Esophagus squamous epithelium (tissue), 5 donors: ENCODE measurements at regions not wholly inside any gene's neighbourhood (a gene's known extent, or its start where the extent isn't known, plus 50 kb on each side); places are given as distances from the start of the nearest gene placed in this dataset.

Experiments used
- DNase-seq: peaks from one replicate; lab custom pipeline; 2025; lab: John Stamatoyannopoulos, UW
- H3K27ac ChIP-seq, 4 donors: fragments of 200-600 bp; sonication (generic); one replicate each; pipeline ENCODE4 v1.5.1; 2016 to 2019; ENCODE audit warnings: mild to moderate bottlenecking in 1 of 4
- H3K27me3 ChIP-seq, 4 donors: fragments of 200-600 bp; sonication (generic); 1 replicate in 3 of 4; 2 replicates in 1 of 4; pipeline versions ENCODE4 v1.5.1 to v1.6.0; 2017 to 2021; ENCODE audit warnings: antibody characterized with exemption in 1 of 4
- H3K36me3 ChIP-seq, 3 donors: fragments of 200-600 bp; sonication (generic); one replicate each; pipeline ENCODE4 v1.5.1; 2016 to 2019
- H3K4me1 ChIP-seq, 3 donors: fragments of 200-600 bp; sonication (generic); one replicate each; pipeline ENCODE4 v1.5.1; 2017 to 2019
- H3K4me3 ChIP-seq, 4 donors: fragments of 200-600 bp; sonication (generic); 1 replicate in 3 of 4; 2 replicates in 1 of 4; pipeline ENCODE4 v1.5.1; 2016 to 2019; ENCODE audit warnings: mild to moderate bottlenecking in 2 of 4, moderate library complexity in 1 of 4
- H3K9me3 ChIP-seq, 3 donors: fragments of 200-600 bp; sonication (generic); one replicate each; pipeline ENCODE4 v1.5.1; 2016 to 2019
- POLR2A ChIP-seq, 4 donors: fragments of 450-650 bp; IDR thresholded peaks; one replicate each; pipeline ENCODE4 v1.6.1; 2017; ENCODE audit warnings: antibody characterized with exemption in 4 of 4, mild to moderate bottlenecking in 4 of 4, moderate library complexity in 3 of 4
- WGBS, 2 donors: methylation state at CpG; one replicate each; pipeline ENCODE4 v1.1.5; 2018; 5-methylcytosine and 5-hydroxymethylcytosine counted together
- intact Hi-C: fragments of 100-400 bp; cut with DNase I; formaldehyde crosslinking; loops from one replicate; pipeline ENCODE4 v1.15.0; 2022
- TF ChIP-seq, protein P1 (sequence below), 6 experiments: fragments of 450-650 bp in 4 of 6; fragments of 200-600 bp in 2 of 6; sonication (generic) in 2 of 6; IDR thresholded peaks; one replicate each; pipeline ENCODE4 v1.5.1; 2016 to 2019; ENCODE audit warnings: antibody characterized with exemption in 6 of 6, mild to moderate bottlenecking in 4 of 6, moderate library complexity in 4 of 6
- donor health status: DM: yes; HTN: yes; CAD: no.

DNA sequence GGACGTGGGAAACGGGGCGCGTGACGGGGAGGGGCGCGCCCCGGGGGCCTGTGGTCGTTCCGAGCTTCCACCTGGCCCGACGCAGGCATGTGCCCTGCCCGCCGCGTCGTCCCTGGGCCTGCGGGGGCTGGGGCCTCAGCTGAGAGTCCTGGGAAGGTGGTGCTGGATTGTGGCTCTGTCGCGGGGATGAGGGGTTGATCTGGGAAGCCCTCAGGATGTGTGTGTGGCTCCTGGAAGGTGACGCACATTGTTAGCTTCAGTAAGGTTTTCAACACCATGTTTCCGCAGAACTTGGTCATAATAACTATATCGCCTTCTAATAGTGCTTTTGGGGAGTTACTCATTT lies 589.1 kb downstream of the MTRR start:
- intact Hi-C loops: no loop called here
- H3K27me3 ChIP-seq: no peaks in the 10 kb centered on the region
- no peaks in the 10 kb centered on the region for H3K9me3 ChIP-seq
- H3K36me3 ChIP-seq: peaks cover 0 to 17% (median 0%) of the 10 kb centered on the region in 3 donors
- TF ChIP-seq, protein P1, sequence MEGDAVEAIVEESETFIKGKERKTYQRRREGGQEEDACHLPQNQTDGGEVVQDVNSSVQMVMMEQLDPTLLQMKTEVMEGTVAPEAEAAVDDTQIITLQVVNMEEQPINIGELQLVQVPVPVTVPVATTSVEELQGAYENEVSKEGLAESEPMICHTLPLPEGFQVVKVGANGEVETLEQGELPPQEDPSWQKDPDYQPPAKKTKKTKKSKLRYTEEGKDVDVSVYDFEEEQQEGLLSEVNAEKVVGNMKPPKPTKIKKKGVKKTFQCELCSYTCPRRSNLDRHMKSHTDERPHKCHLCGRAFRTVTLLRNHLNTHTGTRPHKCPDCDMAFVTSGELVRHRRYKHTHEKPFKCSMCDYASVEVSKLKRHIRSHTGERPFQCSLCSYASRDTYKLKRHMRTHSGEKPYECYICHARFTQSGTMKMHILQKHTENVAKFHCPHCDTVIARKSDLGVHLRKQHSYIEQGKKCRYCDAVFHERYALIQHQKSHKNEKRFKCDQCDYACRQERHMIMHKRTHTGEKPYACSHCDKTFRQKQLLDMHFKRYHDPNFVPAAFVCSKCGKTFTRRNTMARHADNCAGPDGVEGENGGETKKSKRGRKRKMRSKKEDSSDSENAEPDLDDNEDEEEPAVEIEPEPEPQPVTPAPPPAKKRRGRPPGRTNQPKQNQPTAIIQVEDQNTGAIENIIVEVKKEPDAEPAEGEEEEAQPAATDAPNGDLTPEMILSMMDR (IDR thresholded peaks at IDR 0.05): no peak
- TF ChIP-seq POLR2A (IDR thresholded peaks at IDR 0.05): no peak
- H3K27ac ChIP-seq: peak overlapping the region; percentile 76 to 90 (median 86)
- DNase-seq: no peak
- peak overlapping the region; percentile 74 to 86 (median 79) for H3K4me3 ChIP-seq
- 43 to 82% methylated on average over 3 to 5 of the region's 22 CpGs for WGBS, 2 donors
- peaks cover 0 to 18% (median 3%) of the 10 kb centered on the region in 3 donors for H3K4me1 ChIP-seq

DNA sequence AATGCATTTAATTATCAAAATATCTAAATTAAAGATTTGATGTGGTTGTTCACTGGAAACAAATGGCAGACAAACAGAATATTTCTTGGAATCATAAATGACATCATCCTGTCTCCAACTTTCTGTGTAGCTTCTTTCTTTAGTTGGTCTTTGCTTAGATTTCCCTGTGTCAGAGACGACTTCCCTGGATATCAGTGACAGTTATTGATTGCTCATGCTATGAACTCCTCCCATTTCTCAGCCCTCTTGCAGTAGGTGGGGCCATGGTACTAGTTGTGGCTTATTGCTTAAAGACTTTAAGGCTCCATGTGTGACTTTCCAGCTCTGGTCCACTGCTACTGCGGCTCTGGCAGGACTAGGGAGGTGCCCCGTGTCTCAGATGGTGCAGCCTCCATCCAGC lies 592.6 kb downstream of the MTRR start:
- intact Hi-C loops: no loop called here
- Histone ChIP-seq H3K27ac (no peak overlapping the region), H3K27me3 (no peaks in the 10 kb centered on the region), H3K9me3 (no peaks in the 10 kb centered on the region), H3K4me3 (no peak overlapping the region), H3K4me1 (peaks cover 0 to 18% (median 3%) of the 10 kb centered on the region in 3 donors), H3K36me3 (peaks cover 0 to 17% (median 0%) of the 10 kb centered on the region in 3 donors)
- DNase-seq: no peak
- TF ChIP-seq, protein P1 (IDR thresholded peaks at IDR 0.05): no peak
- TF ChIP-seq POLR2A (IDR thresholded peaks at IDR 0.05): no peak
- 52 to 60% methylated on average over 3 of the region's 3 CpGs for WGBS, 2 donors

DNA sequence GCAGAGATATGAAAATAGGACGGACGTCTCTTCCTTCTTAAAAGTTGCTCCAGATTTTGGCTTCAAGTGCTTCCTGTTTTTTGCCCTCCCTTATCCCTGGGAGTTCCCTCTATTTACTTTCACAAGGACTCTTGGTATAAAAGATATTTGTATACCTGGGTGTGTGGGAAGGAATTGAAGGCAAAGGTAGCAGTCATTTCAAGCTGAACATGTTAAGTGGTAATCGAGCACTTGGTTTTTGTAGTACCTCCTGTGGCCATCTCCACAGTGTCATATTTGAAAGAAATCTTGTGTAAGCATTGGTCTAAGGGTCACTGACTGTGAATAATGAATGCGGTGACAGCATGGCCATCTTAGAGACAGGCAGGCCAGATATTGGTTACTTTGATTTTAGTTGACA lies 593.6 kb downstream of the MTRR start:
- no peaks in the 10 kb centered on the region for H3K9me3 ChIP-seq
- H3K27me3 ChIP-seq: no peaks in the 10 kb centered on the region
- H3K27ac ChIP-seq: no peak overlapping the region
- intact Hi-C loops: no loop called here
- WGBS, 2 donors: 48 to 75% methylated on average over 4 of the region's 4 CpGs
- H3K36me3 ChIP-seq: peaks cover 0 to 17% (median 0%) of the 10 kb centered on the region in 3 donors
- peaks cover 0 to 12% (median 0%) of the 10 kb centered on the region in 3 donors for H3K4me1 ChIP-seq
- TF ChIP-seq POLR2A (IDR thresholded peaks at IDR 0.05): no peak
- TF ChIP-seq, protein P1 (IDR thresholded peaks at IDR 0.05): no peak
- DNase-seq: no peak
- H3K4me3 ChIP-seq: no peak overlapping the region

DNA sequence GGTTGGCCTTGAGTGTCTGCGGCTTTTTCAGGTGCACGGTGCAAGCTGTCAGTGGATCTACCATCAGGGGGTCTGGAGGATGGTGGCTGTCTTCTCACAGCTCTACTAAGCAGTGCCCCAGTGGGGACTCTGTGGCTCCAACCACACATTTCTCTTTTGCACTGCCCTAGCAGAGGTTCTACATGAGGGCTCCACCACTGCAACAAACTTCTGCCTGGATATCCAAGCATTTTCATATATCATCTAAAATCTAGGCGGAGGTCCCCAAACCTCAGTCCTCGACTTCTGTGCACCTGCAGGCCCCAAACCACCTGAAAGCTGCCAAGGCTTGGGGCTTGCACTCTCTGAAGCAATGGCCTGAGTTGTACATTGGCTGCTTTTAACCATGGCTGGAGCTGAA lies 601.5 kb downstream of the MTRR start:
- Histone ChIP-seq H3K36me3 (no peaks in the 10 kb centered on the region), H3K27me3 (no peaks in the 10 kb centered on the region), H3K4me3 (no peak overlapping the region), H3K4me1 (no peaks in the 10 kb centered on the region), H3K27ac (no peak overlapping the region), H3K9me3 (peaks cover 0 to 13% (median 4%) of the 10 kb centered on the region in 3 donors)
- intact Hi-C loops: no loop called here
- TF ChIP-seq POLR2A (IDR thresholded peaks at IDR 0.05): no peak
- TF ChIP-seq, protein P1 (IDR thresholded peaks at IDR 0.05): no peak
- DNase-seq: no peak
- 94% methylated on average over 2 of the region's 4 CpGs; no CpG with 5 or more reads in 1 of the 2 donors for WGBS, 2 donors

DNA sequence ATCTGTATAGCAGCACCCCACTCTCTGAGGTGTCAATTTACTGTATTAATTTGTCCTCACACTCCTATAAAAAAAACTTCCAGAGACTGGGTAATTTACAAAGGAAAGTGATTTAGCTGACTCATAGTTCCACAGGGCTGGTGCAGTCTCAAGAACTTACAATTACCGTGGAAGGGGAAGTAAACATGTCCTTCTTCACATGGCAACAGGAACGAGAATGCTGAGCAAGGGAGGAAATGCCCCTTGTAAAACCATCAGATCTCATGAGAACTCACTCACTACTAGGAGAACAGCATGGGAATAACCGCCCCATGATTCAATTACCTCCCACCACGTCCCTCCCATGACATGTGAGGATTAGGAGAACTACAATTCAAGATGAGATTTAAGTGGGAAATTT lies 602.6 kb downstream of the MTRR start:
- Histone ChIP-seq H3K27ac (no peak overlapping the region), H3K4me1 (no peaks in the 10 kb centered on the region), H3K36me3 (no peaks in the 10 kb centered on the region), H3K9me3 (peaks cover 0 to 13% (median 4%) of the 10 kb centered on the region in 3 donors), H3K4me3 (no peak overlapping the region), H3K27me3 (no peaks in the 10 kb centered on the region)
- 49 to 52% methylated on average over 4 of the region's 4 CpGs for WGBS, 2 donors
- TF ChIP-seq POLR2A (IDR thresholded peaks at IDR 0.05): no peak
- TF ChIP-seq, protein P1 (IDR thresholded peaks at IDR 0.05): no peak
- DNase-seq: no peak
- intact Hi-C loops: no loop called here
